SKM-1 (cell line): ENCODE measurements at regions not wholly inside any gene's neighbourhood (a gene's known extent, or its start where the extent isn't known, plus 50 kb on each side); places are given as distances from the start of the nearest gene placed in this dataset.
"Not testable (repeated sequence)": the region's sequence is repeated elsewhere in the genome, so short reads cannot be mapped to it uniquely, and the experiment has no call there.

ENCODE experiments used
- DNase-seq: peaks from one replicate; lab custom pipeline; 2025; ENCODE audit not compliant: unreplicated experiment; lab: John Stamatoyannopoulos, UW

GRCh38 chr16:52976539-52977167 is 76.0 kb downstream of the CHD9NB start:
- peak; percentile 9 for DNase-seq

DNA sequence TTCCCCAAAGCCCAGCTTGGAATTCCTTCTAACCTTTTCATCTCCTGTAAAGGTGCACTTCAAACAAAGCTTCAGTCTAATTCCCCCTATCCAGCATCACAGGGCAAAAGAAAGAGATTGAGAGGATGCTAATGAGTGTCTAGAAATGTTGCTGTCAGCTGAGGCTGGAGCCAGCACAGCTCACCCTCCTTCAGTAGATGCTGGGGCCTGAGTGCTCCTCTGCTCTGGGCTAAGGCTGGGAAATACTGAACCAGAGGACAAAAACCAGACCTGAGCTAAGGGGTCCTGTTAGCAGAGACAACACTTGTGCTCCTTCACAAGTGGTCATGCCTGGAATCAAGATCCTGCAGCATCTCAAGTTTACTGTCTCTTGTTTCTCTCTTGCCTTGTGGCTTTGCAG is 85.0 kb downstream of the CHD9NB start:
- no peak for DNase-seq

GRCh38 chr16:52964290-52964689 is 88.4 kb downstream of the CHD9NB start:
- DNase-seq: no peak

DNA sequence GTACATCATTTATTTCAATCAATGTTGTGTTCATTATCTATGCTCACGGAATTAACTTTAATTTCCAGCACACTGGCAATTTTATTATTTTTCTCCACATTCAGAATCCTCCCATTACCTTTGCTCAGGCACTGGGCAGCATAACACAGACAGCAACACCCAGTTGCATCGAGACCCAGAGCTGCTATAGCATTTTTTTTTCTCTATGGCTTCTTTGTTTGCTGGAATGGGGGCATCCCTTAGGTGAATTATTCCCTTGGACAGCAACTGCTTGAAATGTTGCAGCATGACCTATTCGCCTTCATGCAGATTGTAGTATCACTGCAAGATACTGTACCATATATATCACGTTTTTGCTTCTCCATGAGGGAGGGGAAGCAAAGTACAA is 88.8 kb downstream of the CHD9NB start:
- no peak for DNase-seq

DNA sequence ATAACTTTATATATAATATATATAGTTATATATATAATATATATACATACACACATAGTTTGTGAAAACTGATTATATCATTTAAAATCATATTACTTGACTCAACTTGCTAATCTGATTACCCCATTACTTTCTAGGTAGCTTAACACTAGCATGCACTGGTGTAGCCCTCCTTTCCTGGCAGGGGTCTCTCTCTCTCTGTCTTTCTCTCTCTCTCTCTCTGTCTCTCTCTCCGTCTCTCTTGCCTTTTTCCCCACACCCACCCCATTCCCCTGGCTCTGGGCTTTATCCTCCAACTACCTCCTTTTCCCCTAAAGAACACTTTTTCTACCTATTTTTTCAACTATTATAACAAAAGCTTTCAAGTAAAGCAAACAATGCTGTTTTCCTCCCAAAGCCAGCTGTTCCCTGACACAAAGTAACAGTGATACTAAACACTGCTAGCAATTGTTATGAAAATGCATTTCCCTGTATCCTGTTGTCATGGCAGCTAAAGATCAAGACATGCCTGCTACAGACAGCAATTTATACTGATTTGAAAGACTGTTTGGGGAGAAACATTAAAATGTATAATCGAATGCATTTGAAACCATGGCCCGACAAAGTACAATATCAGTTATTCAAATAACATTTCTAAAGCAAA is 89.4 kb downstream of the CHD9NB start:
- DNase-seq: no peak

GRCh38 chr16:52958951-52959350 is 93.7 kb downstream of the CHD9NB start:
- DNase-seq: no peak

GRCh38 chr16:52957199-52957598 is 95.5 kb downstream of the CHD9NB start:
- no peak for DNase-seq

GRCh38 chr16:52956044-52956443 is 96.7 kb downstream of the CHD9NB start:
- no peak for DNase-seq

- DNase-seq: no peak
These were observed 99.5 kb downstream of the CHD9NB start for GRCh38 chr16:52953215-52953614.

GRCh38 chr16:52948946-52949345 is 103.8 kb downstream of the CHD9NB start:
- no peak for DNase-seq

GRCh38 chr16:52932321-52932720 is 120.4 kb downstream of the CHD9NB start:
- DNase-seq: no peak

GRCh38 chr16:52929478-52930400 is 123.0 kb downstream of the CHD9NB start:
- DNase-seq: no peak

DNA sequence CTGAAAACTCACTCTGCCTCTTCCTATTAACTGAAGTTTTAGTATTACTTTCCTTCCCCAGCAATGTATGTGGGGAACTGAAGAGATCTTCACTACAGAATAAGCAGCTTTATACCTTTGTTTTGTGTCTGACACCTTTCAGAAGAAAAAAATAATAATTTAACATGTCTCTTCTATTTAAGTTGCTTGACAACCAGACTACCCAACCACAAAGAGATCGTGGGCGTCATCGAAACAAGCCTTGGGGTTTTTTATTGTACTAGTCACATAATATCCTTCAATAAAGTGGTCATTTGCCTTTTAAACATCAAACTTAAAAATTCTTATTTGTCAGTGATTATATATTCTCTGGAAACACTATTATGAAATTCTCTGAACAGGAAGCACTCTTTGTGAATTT is 123.7 kb downstream of the CHD9NB start:
- no peak for DNase-seq

DNA sequence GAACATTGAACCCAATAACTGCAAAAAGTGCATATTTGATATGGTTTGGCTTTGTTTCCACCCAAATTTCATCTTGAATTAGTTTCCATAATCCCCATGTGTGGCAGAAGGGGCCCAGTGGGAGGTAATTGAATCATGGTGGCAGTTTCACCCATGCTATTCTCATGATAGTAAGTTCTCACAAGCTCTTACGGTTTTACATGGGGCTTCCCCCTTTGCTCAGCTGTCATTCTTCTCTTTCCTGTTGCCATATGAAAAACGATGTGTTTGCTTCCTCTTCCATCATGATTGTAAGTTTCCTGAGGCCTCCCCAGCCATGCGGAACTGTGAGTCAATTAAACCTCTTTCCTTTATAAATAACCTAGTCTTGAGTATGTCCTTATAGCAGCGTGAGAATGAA is 127.6 kb downstream of the CHD9NB start:
- DNase-seq: no peak

DNA sequence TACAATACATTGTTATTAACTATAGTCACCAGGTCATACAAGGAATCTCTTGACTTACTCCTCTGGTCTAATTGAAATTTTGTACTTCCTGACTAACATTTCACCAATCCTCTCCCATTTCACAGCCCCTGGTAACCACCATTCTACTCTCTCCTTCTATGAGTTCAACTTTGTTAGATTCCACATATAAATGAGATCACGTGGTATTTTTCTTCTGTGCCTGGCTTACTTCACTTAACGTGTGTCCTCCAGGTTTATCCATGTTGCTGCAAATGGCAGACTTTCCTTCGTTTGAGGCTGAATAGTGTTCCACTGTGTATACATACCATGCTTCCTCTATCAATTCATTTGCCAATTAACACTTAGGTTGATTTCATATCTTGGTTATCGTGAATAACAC is 128.5 kb downstream of the CHD9NB start:
- DNase-seq: no peak

- DNase-seq: no peak
These were observed 131.6 kb downstream of the CHD9NB start for GRCh38 chr16:52921104-52921503.

- DNase-seq: no peak
These were observed 132.4 kb downstream of the CHD9NB start for GRCh38 chr16:52920331-52920730.

DNA sequence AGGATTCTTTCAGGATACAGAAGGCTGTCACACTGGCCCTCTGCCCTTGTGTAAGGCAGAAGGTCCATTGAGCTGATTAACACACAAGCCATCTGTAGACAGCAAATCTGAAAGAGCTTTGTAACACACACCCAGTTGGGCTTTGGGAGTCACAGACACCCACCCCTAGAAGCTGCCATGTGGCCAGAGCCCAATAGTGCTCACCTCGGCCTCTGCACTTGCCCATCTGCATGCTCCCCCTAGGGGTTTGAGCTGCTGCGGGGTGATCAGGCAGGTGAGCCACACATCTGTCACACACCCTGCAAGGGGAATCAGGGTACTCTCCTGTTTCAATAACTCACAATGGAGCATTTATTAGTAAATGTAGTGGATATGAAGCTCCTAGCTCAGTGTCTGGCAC is 138.3 kb downstream of the CHD9NB start:
- DNase-seq: no peak

DNA sequence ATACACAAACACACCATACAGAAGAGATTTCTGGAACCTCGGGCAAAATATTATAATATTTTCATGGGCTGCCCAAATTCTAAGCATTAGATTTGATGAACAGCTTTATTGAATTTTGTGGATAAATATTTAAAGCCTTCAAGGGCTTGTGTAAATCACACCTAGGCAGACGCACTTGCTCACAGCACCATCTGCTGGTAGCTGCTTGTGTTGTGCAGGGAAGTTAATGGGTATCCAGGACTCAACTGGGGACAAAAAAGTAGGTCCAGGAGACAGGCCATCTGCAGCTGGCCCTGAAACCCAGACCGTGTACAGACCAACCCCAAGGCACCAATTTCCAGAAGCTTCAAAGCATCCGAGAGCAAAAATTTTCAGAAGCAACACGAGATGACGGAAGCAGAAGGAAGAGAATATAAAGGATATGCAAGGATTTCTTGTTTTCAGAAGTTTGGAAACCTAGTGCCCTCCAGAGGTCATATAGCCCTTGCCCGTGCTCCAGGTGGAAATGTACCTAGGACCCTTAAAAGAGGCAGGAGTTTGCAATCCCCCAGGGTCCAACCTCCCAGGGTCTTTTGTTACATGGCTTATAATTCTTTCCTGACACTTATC is 140.0 kb downstream of the CHD9NB start:
- DNase-seq: peak; percentile 19

GRCh38 chr16:52908057-52908456 is 144.6 kb downstream of the CHD9NB start:
- DNase-seq: not testable (repeated sequence)

GRCh38 chr16:52906281-52906680 is 146.4 kb downstream of the CHD9NB start:
- no peak for DNase-seq
